IPS-NIHi11 (cell line): ENCODE measurements at regions not wholly inside any gene's neighbourhood (a gene's known extent, or its start where the extent isn't known, plus 50 kb on each side); places are given as distances from the start of the nearest gene placed in this dataset.
A peak's percentile ranks its signal among the peaks of the same experiment; 100 is the strongest.

Source experiments
- DNase-seq: peaks from one replicate; pipeline ENCODE4 v3.0.0; 2012; ENCODE audit warnings: mixed read lengths, low spot score

DNA sequence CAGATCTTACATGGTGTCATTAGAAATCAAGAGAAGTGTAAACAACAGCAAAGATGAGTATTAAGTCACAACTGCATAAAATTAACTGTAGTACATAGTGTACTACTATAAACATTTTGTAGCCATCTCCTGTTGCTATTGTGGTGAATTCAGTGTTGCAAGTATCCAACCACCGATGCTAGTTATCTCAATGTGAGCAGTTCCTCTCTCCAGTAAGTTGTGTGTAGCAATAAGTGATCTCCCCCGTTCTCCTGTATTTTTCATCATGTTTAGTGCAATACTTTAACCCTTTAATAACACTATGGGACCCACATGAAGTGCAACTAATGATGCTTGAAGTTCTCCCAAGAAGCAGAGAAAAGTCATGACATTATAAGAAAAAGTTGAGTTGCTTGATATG, 264.7 kb upstream of the KCNH8 start:
- no peak for DNase-seq

DNA sequence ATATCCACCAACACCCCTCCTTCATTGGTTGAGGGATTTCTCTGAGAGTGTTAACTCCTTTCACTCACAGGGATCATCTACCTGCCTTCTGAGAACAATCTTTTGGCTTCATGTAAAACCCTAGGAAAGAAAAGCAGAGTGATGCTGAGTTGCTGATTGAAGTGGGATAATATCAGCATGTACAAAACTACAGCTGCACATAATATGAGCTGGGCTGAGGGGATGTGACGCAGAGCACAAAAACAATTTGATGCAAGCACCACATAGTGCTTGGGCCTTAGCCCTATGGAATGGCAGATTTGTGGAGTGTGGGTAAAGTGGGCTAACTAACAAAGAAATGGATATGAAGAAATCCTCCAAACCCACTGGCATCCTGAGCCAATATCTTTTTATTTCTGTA, 267.6 kb upstream of the KCNH8 start:
- no peak for DNase-seq

DNA sequence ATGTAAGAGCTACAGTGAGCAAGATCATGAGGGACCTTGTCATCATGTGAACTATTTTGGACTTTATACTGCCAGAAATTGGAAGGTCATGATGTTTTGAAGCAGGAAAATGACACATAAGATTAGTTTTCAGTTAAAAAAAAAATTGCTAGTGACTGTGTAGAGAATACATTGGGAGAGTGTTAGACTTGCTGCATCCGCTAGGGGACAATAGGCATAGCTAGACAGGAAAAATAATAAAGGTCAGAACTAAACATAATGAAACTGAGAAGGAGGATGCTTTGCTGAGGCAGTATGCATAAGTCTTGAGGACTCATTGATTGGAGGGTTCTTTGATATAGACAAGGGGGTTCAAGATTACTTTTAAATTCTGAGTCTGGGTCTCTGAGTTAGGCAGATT, 275.8 kb upstream of the KCNH8 start:
- DNase-seq: no peak

GRCh38 chr3:18870642-18871041, 277.7 kb upstream of the KCNH8 start:
- DNase-seq: no peak

- no peak for DNase-seq
Observed at GRCh38 chr3:18870074-18870640, 278.2 kb upstream of the KCNH8 start.

DNA sequence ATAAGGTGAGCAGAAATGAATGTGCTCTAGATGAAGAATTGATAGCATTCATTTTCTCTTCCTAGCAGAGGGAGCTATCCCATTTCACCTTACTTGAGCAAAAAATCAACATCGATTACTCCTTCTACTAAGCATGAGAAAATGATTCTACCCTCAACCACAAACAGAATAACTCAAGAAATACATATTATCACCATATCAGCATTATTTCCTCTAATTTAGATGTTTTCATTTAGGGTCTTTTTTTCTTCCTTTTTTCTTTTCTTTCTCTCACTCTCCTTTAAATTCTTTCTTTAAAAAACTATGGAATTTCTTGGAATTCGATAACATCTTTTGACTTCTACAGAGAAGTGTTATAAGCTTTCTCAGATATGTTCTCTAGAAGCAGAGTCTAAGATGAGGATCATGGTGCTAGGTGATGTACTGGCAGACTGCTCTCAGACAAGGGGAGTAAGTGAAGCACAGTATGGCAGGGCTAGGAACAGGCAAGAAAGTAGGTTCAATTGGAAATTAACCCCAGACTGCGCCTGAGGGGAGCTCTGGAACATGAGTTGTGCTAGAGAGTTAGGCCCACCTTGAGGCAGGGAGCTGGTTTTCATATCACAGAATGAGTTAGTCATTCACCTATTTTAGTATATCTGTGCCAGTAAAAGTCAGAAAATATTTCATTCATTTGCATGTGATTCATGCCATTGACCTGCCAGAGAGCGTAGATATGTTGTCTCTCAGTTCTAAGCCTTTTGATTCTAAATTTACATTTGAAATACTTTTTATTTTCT, 279.2 kb upstream of the KCNH8 start:
- DNase-seq: no peak

DNA sequence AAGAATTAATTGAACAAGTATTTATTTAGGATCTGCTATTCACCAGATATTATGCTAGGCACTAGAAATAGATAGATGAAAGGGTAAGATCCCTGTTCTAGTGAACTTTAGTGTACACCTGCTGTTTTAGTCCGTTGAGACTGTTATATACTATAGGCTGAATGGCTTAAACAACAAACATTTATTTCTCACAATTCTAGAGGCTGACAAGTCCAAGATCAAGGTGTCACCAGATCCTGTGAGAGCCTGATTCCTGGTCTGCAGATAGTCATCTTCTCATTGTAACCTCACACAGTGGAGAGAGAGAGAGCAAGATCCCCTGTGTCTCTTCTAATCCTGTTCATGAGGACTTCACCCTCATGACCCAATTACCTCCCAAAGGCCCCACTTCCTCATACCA, 281.4 kb upstream of the KCNH8 start:
- no peak for DNase-seq

GRCh38 chr3:18864933-18865731, 283.2 kb upstream of the KCNH8 start:
- DNase-seq: no peak

DNA sequence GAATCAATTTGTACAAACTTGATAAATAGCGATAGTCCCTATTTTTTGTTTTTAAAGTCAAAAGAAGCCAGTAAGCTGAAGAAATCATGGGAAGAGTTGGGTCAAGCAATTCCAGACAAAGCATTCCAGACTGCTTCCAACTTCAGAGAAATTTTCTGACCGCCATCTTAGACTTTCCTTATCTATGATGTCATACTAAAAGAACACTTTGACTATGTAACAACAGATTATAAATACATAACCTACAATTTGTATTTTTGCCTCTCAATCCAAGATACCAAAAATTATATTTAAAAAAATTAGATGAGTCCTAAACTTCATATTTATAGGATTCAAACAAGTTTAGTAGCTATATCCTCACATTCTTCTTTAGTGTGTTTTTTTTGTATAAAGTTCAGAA, 286.2 kb upstream of the KCNH8 start:
- no peak for DNase-seq

GRCh38 chr3:18861137-18861536, 287.2 kb upstream of the KCNH8 start:
- no peak for DNase-seq

GRCh38 chr3:18853269-18853668, 295.0 kb upstream of the KCNH8 start:
- no peak for DNase-seq

DNA sequence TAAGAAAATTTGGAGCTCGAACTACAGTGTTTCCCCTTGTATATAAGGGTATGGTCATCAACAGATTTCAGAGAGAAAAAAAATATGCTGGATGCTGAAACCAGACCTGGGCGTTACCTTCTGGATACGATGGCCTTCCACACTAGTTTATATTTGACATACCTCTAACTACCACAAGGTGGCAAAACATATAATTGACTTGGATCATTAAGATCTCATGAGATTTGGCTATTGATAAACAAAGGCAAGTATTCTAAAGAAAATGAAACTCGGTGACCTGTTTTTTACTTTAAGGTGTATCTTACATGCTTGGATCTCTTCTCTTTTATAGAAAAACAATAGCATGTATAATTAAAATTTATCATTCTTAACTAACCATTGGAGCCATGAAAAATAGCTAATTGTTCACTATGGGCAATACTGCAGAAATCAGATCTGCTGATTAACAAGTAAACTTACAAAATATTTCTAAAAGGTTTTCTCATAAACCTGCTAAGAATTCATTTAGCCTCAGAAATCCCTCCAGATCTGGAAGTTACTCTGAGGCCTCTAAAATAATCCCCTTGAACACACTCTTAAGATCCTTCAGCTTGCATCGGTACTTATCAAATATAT, 300.6 kb upstream of the KCNH8 start:
- peak; percentile 28 for DNase-seq

DNA sequence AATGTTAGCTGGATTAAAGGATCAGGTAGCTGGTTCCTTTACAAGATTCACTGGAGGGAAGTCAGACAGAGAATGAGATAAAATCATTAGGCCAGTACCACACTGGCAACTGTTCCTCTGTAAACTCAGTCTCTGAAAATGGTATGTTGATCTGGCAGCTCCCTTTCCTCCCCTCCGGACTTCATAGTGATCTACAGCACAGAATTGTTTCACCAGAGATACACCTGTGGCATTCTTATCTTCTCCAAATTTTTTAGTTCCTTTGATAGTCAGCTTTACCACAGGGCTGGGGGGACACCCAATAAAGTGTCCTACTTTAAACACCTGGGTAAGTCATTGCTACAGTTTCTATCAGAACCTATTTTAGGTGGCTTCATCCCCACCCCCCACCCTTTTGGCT, 304.3 kb upstream of the KCNH8 start:
- DNase-seq: no peak

- DNase-seq: no peak
Observed at GRCh38 chr3:18843188-18843587, 305.1 kb upstream of the KCNH8 start.

- no peak for DNase-seq
Observed at GRCh38 chr3:18841422-18842343, 306.6 kb upstream of the KCNH8 start.

DNA sequence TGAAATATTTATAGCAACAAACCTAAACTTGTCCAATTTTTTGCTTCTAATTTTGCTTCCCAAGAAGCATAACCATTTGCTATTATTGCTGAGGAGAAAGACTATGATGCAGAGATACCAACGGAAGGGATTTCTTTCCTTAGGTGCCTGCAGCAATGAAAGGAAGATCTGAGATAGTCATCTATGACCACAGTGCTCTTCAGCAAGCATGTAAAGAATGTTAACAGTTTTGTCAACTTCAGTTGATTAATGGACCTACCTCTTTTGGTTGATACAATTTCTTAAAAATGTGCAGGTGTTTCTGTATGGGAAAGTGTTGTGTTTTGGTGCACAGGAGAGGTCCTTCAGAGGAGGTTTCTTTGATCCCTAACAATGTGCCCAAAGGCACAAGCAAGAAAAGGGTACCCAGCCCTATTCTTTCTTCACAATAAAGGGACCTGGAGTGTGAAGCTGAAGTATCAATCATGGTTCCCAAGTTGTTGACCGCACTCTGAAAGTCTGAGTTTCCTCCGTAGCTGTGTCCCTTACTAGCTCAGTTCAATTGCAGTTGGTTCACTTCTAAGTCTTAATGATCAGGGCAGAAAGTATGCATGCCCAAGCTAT, 307.7 kb upstream of the KCNH8 start:
- DNase-seq: no peak

GRCh38 chr3:18838758-18839157, 309.6 kb upstream of the KCNH8 start:
- no peak for DNase-seq

DNA sequence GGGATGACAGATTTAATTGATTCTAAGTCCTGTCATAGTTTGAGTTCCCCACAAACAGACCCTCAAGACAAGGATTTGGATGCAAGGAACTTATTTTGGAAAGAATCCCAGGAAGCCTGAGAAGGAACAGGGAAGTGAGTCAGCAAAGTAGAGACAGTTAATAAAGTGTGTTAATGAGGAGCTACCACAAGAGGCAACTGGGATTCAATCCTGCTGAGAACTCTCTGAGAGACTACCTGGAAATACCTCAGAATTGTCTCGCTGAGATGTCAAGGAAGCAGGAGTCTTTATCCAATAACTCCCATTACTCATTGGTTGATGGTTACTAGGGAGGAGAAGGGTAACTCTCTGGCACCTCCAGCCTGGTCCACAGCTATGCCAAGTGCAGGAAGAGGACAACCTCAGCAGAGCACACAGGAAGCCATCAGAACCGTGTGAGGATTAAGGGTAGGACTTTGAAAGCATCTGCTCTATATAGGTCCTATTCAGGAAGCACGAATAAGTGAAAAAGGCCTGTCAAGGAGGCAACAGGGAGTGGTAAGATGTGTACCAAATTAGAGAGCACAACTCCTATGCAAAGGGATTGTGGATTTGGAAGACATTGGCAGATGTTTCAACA, 311.1 kb upstream of the KCNH8 start:
- DNase-seq: no peak

DNA sequence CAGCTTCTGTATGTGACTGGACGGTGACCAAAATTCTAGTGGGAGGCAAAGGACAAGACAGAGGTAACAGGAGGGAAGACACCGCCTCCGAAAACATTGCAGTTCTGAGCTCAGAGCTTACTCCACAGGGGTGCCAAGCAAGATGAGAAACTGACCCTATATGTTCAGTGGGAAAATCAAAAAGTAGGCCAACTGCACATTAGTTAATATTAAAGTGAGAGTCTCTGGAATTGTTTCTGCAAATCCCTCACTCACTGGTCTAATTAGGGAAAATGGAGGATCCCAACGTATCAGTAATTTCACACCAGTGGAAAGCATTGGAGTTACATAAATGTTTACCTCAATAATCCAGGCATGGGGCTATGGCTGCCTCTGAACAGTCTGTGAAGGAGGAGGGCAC, 313.3 kb upstream of the KCNH8 start:
- no peak for DNase-seq

DNA sequence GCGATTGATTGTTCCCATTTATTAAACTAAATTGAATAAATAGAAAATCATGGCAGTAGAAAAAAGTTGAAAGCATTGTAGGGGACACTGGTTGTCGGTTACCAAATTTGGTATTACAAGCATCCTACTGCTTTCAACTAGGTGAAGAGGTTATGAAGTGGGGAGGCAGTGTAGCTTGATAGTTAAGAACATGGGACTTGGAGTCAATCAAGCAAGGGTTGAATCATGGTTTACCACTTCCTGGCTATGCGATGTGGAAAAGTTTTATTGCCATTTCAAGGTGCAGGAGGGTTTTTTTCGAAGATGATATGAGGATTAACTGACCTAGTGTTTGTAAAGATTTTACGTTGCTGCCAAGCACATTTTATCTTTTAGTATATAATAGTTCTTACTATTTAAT, 318.2 kb upstream of the KCNH8 start:
- DNase-seq: no peak

GRCh38 chr3:18828637-18829036, 319.7 kb upstream of the KCNH8 start:
- no peak for DNase-seq
